ENCODE measurements at regions not wholly inside any gene's neighbourhood (a gene's known extent, or its start where the extent isn't known, plus 50 kb on each side); places are given as distances from the start of the nearest gene placed in this dataset.
A peak's percentile ranks its signal among the peaks of the same experiment; 100 is the strongest.

GRCh38 chr9:88773126-88773525, 218.1 kb upstream of the S1PR3 start:
- Histone ChIP-seq H4K20me1 (replicated peaks; ENCODE audit: control insufficient read depth, extremely low read depth, insufficient read depth, low read length) (no peaks in the 10 kb centered on the region), H3K4me1 (ENCODE audit: control insufficient read depth, extremely low read depth, insufficient read depth, low read length) (peaks cover 47% of the 10 kb centered on the region), H3K4me3 (replicated peaks in 1 of 3; ENCODE audit: insufficient read depth in 1 of 3, low read depth in 1 of 3, low read length in 3 of 3) (no peak overlapping the region), H3K9me3 (replicated peaks; ENCODE audit: control insufficient read depth, insufficient read depth, low read length) (no peaks in the 10 kb centered on the region), H3K79me2 (ENCODE audit: control insufficient read depth, insufficient read depth, low read length) (no peaks in the 10 kb centered on the region), H2AFZ (ENCODE audit: low read depth, low read length) (no peak overlapping the region), H3K4me2 (ENCODE audit: insufficient read depth, low read length) (no peak overlapping the region), H3K27me3 (ENCODE audit: control insufficient read depth in 2 of 2, insufficient read depth in 2 of 2, low read length in 2 of 2) (no peaks in the 10 kb centered on the region), H3K36me3 (ENCODE audit: control insufficient read depth in 2 of 2, extremely low read depth in 1 of 2, insufficient read depth in 2 of 2, low read length in 2 of 2) (no peaks in the 10 kb centered on the region), H3K9me1 (replicated peaks; ENCODE audit: control insufficient read depth, extremely low read depth, insufficient read depth, low read length) (no peaks in the 10 kb centered on the region), H3K9ac (replicated peaks; ENCODE audit: extremely low read depth, insufficient read depth, low read length) (no peak overlapping the region), H3K27ac (ENCODE audit: insufficient read depth, low read depth, low read length) (no peak overlapping the region)
- intact Hi-C loops (cut with micrococcal nuclease): loop anchor here (10.0 kb wide), 1 partner anchor 1268 kb away; no protein-coding TSS in a partner anchor
- TF ChIP-seq MYC (IDR thresholded peaks at IDR 0.05; ENCODE audit: low read depth, low read length) (no peak), MAX (IDR thresholded peaks at IDR 0.05; ENCODE audit: insufficient read depth, insufficient read length) (no peak)
- DNase-seq (ENCODE audit: low read depth, low spot score): no peak
- dilution Hi-C loops (cut with MboI; ENCODE audit: extremely low pct_ligation_motif_present, low sequenced_read_pairs): no loop called here
- no peak for FAIRE-seq
- ChIA-PET POLR2A (no interaction called here), CTCF (interaction anchor here (2.1 kb wide), 1 partner anchor 9 kb away, joined by 8 read pairs; no protein-coding TSS in a partner anchor)
- BruUV-seq (replicated peaks): no TSS peak

- intact Hi-C loops (cut with micrococcal nuclease): loop anchor here (10.0 kb wide), 1 partner anchor 1269 kb away; no protein-coding TSS in a partner anchor
Observed at GRCh38 chr9:88773627-88774244, 217.5 kb upstream of the S1PR3 start.

More at GRCh38 chr9:88773627-88774244, 217.5 kb upstream of the S1PR3 start:
- Histone ChIP-seq H3K27me3 (ENCODE audit: control insufficient read depth in 2 of 2, insufficient read depth in 2 of 2, low read length in 2 of 2) (no peaks in the 10 kb centered on the region), H3K36me3 (ENCODE audit: control insufficient read depth in 2 of 2, extremely low read depth in 1 of 2, insufficient read depth in 2 of 2, low read length in 2 of 2) (no peaks in the 10 kb centered on the region), H3K9me1 (replicated peaks; ENCODE audit: control insufficient read depth, extremely low read depth, insufficient read depth, low read length) (no peaks in the 10 kb centered on the region), H3K4me3 (replicated peaks in 1 of 3; ENCODE audit: insufficient read depth in 1 of 3, low read depth in 1 of 3, low read length in 3 of 3) (no peak overlapping the region), H4K20me1 (replicated peaks; ENCODE audit: control insufficient read depth, extremely low read depth, insufficient read depth, low read length) (no peaks in the 10 kb centered on the region), H3K4me2 (ENCODE audit: insufficient read depth, low read length) (peak overlapping the region; percentile 27), H3K9me3 (replicated peaks; ENCODE audit: control insufficient read depth, insufficient read depth, low read length) (no peaks in the 10 kb centered on the region), H3K9ac (replicated peaks; ENCODE audit: extremely low read depth, insufficient read depth, low read length) (no peak overlapping the region), H3K4me1 (ENCODE audit: control insufficient read depth, extremely low read depth, insufficient read depth, low read length) (peaks cover 52% of the 10 kb centered on the region), H3K79me2 (ENCODE audit: control insufficient read depth, insufficient read depth, low read length) (no peaks in the 10 kb centered on the region), H2AFZ (ENCODE audit: low read depth, low read length) (peak overlapping the region; percentile 49), H3K27ac (ENCODE audit: insufficient read depth, low read depth, low read length) (peak overlapping the region; percentile 88)
- ChIA-PET POLR2A (no interaction called here), CTCF (no interaction called here)
- TF ChIP-seq JUN (IDR thresholded peaks at IDR 0.05; ENCODE audit: borderline replicate concordance, insufficient read depth, insufficient read length, low read depth) (peak; percentile 10), FOS (IDR thresholded peaks at IDR 0.05; ENCODE audit: borderline replicate concordance, insufficient read depth, low read length) (peak; percentile 57), POLR2AphosphoS5 (IDR thresholded peaks at IDR 0.05; ENCODE audit: insufficient read depth, low read depth, low read length) (no peak), GATA2 (IDR thresholded peaks at IDR 0.05; ENCODE audit: insufficient read depth, insufficient read length, low read depth, low read length) (no peak)
- dilution Hi-C loops (cut with MboI; ENCODE audit: extremely low pct_ligation_motif_present, low sequenced_read_pairs): no loop called here
- DNase-seq (ENCODE audit: low read depth, low spot score): peak; percentile 52
- no peak for FAIRE-seq
- BruUV-seq (replicated peaks): no TSS peak

Data from endothelial cell of umbilical vein (primary cell).